ENCODE measurements at regions not wholly inside any gene's neighbourhood (a gene's known extent, or its start where the extent isn't known, plus 50 kb on each side); places are given as distances from the start of the nearest gene placed in this dataset.

DNA sequence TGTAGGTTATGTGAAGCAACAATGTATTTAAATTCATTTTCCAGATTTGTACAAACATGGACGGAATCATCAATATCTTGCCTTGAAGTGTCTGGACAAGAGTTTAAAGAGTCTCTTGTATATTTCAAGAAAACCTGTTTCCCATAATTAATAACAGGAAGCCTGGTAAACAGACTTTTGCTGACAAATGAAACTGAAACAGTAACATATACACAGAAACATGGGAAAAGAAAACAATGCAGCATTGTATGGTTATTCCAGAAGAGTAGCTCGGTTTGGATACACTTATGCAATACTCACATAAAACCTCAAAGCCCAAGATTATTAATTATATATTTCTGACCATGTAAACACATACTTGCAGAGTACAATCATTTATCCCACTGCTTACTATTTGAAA lies 265.5 kb downstream of the PTPRC start:
- Histone ChIP-seq H3K4me3 (ENCODE audit: low read depth in 1 of 2, low read length in 2 of 2) (no peak overlapping the region), H3K9me3 (ENCODE audit: low read length) (no peaks in the 10 kb centered on the region), H3K36me3 (ENCODE audit: insufficient read depth, low read length) (no peaks in the 10 kb centered on the region), H3K9ac (ENCODE audit: low read length) (no peak overlapping the region), H3K27ac (ENCODE audit: low read depth, low read length) (no peak overlapping the region), H3K4me1 (ENCODE audit: insufficient read depth, low read length) (no peaks in the 10 kb centered on the region), H3K27me3 (ENCODE audit: control insufficient read depth in 1 of 2, insufficient read depth in 2 of 2, low read length in 2 of 2) (no peaks in the 10 kb centered on the region)

DNA sequence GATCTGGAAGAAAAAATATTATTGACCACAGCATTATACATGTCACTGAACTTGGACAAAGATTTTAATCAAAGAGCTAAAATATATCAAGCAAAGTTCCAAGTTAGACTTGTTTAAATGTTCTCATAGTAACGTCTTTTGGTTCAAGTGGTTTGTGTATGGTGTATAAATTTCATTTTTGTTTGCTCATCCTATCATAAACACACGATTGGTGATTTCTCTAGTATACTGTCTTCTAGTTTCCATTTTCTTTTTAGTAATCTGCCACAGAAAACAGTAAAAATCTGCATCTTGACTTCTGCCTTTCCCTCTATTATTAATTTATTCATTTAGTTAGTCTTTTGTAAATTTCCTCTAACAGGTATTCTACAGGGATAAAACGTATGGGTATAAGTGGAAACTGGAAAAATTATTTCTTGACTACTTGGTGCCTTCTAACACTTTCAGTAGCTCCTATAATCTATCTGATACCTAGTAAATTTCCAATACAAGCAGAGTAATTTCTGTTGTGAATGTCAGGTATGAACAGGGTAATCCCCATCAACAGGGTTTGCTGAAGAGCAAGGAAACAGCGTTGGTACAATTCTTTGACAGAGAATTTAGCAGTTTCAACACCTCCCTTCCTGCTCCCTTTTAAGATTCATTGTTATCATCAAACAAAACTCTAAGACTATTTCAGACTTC lies 268.0 kb downstream of the PTPRC start:
- no peak overlapping the region for H3K4me3 ChIP-seq (ENCODE audit: low read depth in 1 of 2, low read length in 2 of 2)
- H3K27me3 ChIP-seq (ENCODE audit: control insufficient read depth in 1 of 2, insufficient read depth in 2 of 2, low read length in 2 of 2), result no peaks in the 10 kb centered on the region
- H3K27ac ChIP-seq (ENCODE audit: low read depth, low read length), result no peak overlapping the region
- no peak overlapping the region for H3K9ac ChIP-seq (ENCODE audit: low read length)
- no peaks in the 10 kb centered on the region for H3K9me3 ChIP-seq (ENCODE audit: low read length)
- no peaks in the 10 kb centered on the region for H3K4me1 ChIP-seq (ENCODE audit: insufficient read depth, low read length)
- no peaks in the 10 kb centered on the region for H3K36me3 ChIP-seq (ENCODE audit: insufficient read depth, low read length)

DNA sequence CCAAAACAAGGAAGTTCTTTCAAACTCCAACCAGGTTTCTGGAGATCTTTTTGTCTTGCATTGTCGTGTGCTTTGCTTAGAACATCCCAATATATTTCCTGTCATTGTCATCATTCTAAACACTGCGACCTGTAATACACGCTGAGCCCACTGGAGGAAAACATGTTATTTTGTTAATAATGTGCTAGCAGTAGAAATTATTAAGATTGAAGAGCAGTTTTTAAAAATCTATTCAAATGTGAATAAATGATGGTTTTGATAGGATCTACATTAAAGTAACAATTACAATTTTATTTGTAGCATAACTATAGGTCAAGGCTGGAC lies 268.5 kb downstream of the PTPRC start:
- Histone ChIP-seq H3K9me3 (ENCODE audit: low read length) (no peaks in the 10 kb centered on the region), H3K27me3 (ENCODE audit: control insufficient read depth in 1 of 2, insufficient read depth in 2 of 2, low read length in 2 of 2) (no peaks in the 10 kb centered on the region), H3K4me3 (ENCODE audit: low read depth in 1 of 2, low read length in 2 of 2) (no peak overlapping the region), H3K4me1 (ENCODE audit: insufficient read depth, low read length) (no peaks in the 10 kb centered on the region), H3K36me3 (ENCODE audit: insufficient read depth, low read length) (no peaks in the 10 kb centered on the region), H3K27ac (ENCODE audit: low read depth, low read length) (no peak overlapping the region), H3K9ac (ENCODE audit: low read length) (no peak overlapping the region)

DNA sequence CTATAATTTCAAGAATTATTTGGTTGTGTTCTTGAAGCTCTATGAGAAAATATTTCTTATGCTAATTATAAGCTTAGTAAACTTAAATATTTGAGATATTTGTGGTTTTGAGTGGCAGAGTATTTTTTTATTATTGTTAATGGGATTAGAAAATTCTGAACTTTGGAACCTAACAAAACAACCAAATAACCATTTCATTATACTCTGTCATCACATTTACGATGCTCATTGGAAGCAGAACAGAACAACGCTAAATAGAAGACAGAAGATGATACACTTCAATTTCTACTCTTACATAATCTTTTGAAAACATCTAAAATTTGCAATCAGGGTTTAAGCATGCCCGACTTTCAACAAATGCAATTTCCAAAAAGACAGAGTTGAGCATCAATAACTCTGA lies 270.2 kb downstream of the PTPRC start:
- H3K4me1 ChIP-seq (ENCODE audit: insufficient read depth, low read length), result no peaks in the 10 kb centered on the region
- no peak overlapping the region for H3K9ac ChIP-seq (ENCODE audit: low read length)
- no peaks in the 10 kb centered on the region for H3K36me3 ChIP-seq (ENCODE audit: insufficient read depth, low read length)
- H3K27ac ChIP-seq (ENCODE audit: low read depth, low read length), result no peak overlapping the region
- H3K4me3 ChIP-seq (ENCODE audit: low read depth in 1 of 2, low read length in 2 of 2), result no peak overlapping the region
- no peaks in the 10 kb centered on the region for H3K27me3 ChIP-seq (ENCODE audit: control insufficient read depth in 1 of 2, insufficient read depth in 2 of 2, low read length in 2 of 2)
- H3K9me3 ChIP-seq (ENCODE audit: low read length), result no peaks in the 10 kb centered on the region

DNA sequence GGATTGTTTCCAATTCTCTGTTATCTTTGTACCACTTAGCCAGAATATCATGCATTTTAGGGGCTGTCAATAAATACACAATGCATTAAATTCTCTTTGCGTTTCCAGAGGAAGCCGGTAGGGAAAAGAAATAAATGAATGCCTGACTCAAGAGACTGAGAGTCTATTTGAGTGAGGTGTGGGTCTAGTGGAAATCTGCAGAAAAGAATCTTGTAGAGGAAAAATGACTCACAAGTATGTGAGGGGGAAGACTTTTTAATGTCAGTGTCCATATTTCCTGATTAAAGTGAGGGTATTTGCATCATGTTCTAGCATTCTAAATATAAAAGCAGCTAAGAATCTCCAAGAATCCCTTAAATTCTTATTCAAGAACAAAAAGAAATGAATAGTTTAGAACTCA lies 271.1 kb downstream of the PTPRC start:
- no peaks in the 10 kb centered on the region for H3K27me3 ChIP-seq (ENCODE audit: control insufficient read depth in 1 of 2, insufficient read depth in 2 of 2, low read length in 2 of 2)
- H3K36me3 ChIP-seq (ENCODE audit: insufficient read depth, low read length), result no peaks in the 10 kb centered on the region
- no peak overlapping the region for H3K9ac ChIP-seq (ENCODE audit: low read length)
- H3K4me1 ChIP-seq (ENCODE audit: insufficient read depth, low read length), result no peaks in the 10 kb centered on the region
- H3K27ac ChIP-seq (ENCODE audit: low read depth, low read length), result no peak overlapping the region
- H3K9me3 ChIP-seq (ENCODE audit: low read length), result no peaks in the 10 kb centered on the region
- no peak overlapping the region for H3K4me3 ChIP-seq (ENCODE audit: low read depth in 1 of 2, low read length in 2 of 2)

DNA sequence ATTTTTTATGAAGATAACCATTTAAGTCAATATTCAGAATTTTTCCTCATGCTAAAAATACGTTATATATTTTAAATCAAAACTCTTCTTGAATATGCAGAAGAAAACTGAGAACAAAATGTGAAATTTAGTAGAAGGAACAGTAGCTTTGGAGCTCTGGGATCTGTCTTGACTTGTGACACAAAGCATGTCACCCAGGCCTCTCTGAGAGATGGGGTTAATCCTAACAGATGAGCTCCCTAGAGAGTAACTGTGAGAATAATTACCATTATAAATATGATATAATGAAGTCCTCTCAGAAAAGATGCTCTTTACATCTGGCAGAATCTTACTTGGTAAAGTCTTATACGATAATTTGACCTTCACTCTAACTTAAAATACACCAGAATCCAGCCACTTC lies 272.0 kb downstream of the PTPRC start:
- Histone ChIP-seq H3K27ac (ENCODE audit: low read depth, low read length) (no peak overlapping the region), H3K36me3 (ENCODE audit: insufficient read depth, low read length) (no peaks in the 10 kb centered on the region), H3K4me3 (ENCODE audit: low read depth in 1 of 2, low read length in 2 of 2) (no peak overlapping the region), H3K9me3 (ENCODE audit: low read length) (no peaks in the 10 kb centered on the region), H3K9ac (ENCODE audit: low read length) (no peak overlapping the region), H3K4me1 (ENCODE audit: insufficient read depth, low read length) (no peaks in the 10 kb centered on the region), H3K27me3 (ENCODE audit: control insufficient read depth in 1 of 2, insufficient read depth in 2 of 2, low read length in 2 of 2) (no peaks in the 10 kb centered on the region)

DNA sequence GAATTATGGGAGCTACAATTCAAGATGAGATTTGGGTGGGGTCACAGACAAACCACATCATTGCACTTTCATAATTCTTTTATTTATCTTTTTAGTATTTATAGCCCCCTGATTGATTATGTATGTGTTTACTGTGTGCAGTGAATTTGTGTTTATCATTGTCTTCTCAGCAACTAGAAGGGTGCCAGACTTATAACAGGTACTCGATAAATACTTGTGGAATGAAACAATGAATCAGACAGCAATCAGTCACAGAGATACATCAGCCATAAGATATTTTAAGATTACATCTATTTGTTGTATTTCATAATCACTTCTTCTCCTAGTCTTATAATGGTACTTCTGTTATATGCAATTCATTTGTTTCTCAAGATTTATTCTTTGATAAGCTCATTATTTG lies 273.2 kb downstream of the PTPRC start:
- Histone ChIP-seq H3K4me1 (ENCODE audit: insufficient read depth, low read length) (no peaks in the 10 kb centered on the region), H3K27ac (ENCODE audit: low read depth, low read length) (no peak overlapping the region), H3K36me3 (ENCODE audit: insufficient read depth, low read length) (no peaks in the 10 kb centered on the region), H3K9me3 (ENCODE audit: low read length) (no peaks in the 10 kb centered on the region), H3K27me3 (ENCODE audit: control insufficient read depth in 1 of 2, insufficient read depth in 2 of 2, low read length in 2 of 2) (no peaks in the 10 kb centered on the region), H3K9ac (ENCODE audit: low read length) (no peak overlapping the region), H3K4me3 (ENCODE audit: low read depth in 1 of 2, low read length in 2 of 2) (no peak overlapping the region)

DNA sequence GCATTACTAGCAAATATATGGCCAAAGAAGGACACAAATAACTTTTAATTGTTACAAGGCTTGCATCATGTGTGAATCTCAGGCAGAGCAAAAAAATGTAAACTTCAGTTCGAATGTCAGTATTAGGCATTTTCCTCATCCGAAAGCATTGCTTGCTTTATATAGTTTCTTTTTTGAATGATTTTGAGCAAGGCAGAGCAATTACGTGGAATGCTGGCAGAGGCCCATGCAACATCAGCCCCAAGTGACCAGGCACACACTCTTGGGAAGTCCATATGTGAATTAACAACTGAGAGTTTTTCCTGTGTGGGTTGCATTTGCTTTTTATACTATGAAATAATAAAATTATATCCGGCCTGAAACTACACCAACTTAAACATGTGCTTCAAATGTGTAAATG lies 274.8 kb downstream of the PTPRC start:
- Histone ChIP-seq H3K4me1 (ENCODE audit: insufficient read depth, low read length) (no peaks in the 10 kb centered on the region), H3K27ac (ENCODE audit: low read depth, low read length) (no peak overlapping the region), H3K4me3 (ENCODE audit: low read depth in 1 of 2, low read length in 2 of 2) (no peak overlapping the region), H3K27me3 (ENCODE audit: control insufficient read depth in 1 of 2, insufficient read depth in 2 of 2, low read length in 2 of 2) (no peaks in the 10 kb centered on the region), H3K36me3 (ENCODE audit: insufficient read depth, low read length) (no peaks in the 10 kb centered on the region), H3K9ac (ENCODE audit: low read length) (no peak overlapping the region), H3K9me3 (ENCODE audit: low read length) (no peaks in the 10 kb centered on the region)

DNA sequence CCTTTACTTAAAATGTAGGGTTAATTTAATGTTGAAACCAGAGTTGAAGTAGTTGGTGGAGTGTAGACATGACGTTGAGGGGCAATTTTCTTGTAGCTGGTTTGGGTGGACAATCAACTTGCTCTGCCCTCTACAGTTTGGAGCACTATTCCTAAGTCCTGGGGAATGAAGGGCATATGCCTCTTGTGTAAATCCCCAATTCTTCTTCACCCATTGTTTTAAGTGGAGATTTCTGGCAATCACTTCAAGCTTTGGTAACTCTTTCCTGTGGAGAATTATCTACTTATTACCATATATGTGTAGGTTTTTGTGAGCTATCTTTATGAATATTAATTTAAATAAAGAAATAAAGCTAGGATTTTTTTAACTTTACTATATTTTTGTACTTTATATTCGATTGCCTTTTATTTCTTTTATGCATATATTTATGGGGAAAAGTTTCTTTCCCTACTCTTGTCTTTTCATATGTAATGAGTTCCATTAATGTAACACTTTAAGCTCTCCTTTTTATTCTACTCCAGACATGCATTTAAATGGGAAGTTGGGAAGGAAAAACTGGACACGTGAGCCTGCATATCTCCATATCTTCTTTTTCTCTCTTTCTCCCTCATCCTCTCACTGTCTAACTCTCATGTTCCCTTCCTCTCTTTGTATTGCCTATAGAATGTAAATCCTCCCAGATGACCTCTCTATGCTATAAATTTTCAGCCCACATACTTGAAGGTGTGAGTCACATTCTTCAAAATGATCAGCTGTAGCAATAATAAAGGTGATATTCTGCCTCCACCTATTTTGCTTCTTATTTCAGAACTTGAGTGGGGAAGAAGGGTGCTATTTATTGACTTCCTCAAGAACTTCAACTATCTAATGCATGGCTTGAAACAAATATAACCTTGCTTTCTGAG lies 276.7 kb downstream of the PTPRC start:
- H3K4me1 ChIP-seq (ENCODE audit: insufficient read depth, low read length), result no peaks in the 10 kb centered on the region

DNA sequence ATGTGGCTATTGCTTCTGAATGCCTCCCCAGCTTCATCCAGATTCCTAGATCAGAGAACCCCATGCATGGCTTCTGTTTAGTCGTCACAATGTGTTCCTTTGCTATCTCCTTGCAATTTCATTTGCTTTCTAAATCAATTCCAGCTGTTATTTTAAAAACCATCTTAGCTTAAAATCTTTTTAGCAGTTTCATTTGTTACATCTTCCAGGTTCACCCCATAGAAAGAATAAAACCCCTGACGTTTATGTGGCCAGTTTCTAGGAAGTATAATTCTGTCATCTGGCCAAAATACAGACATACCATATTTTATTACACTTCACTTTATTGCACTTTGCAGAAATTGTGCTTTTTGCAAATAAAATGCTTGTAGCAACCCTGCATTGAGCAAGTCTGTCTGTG lies 278.4 kb downstream of the PTPRC start:
- Histone ChIP-seq H3K27ac (ENCODE audit: low read depth, low read length) (no peak overlapping the region), H3K36me3 (ENCODE audit: insufficient read depth, low read length) (no peaks in the 10 kb centered on the region), H3K27me3 (ENCODE audit: control insufficient read depth in 1 of 2, insufficient read depth in 2 of 2, low read length in 2 of 2) (no peaks in the 10 kb centered on the region), H3K4me3 (ENCODE audit: low read depth in 1 of 2, low read length in 2 of 2) (no peak overlapping the region), H3K4me1 (ENCODE audit: insufficient read depth, low read length) (no peaks in the 10 kb centered on the region), H3K9ac (ENCODE audit: low read length) (no peak overlapping the region), H3K9me3 (ENCODE audit: low read length) (no peaks in the 10 kb centered on the region)

More for the DNA sequence above, 276.7 kb downstream of the PTPRC start:
- no peak overlapping the region for H3K4me3 ChIP-seq (ENCODE audit: low read depth in 1 of 2, low read length in 2 of 2)
- no peaks in the 10 kb centered on the region for H3K36me3 ChIP-seq (ENCODE audit: insufficient read depth, low read length)
- no peaks in the 10 kb centered on the region for H3K9me3 ChIP-seq (ENCODE audit: low read length)
- H3K27ac ChIP-seq (ENCODE audit: low read depth, low read length), result no peak overlapping the region
- no peak overlapping the region for H3K9ac ChIP-seq (ENCODE audit: low read length)
- no peaks in the 10 kb centered on the region for H3K27me3 ChIP-seq (ENCODE audit: control insufficient read depth in 1 of 2, insufficient read depth in 2 of 2, low read length in 2 of 2)

DNA sequence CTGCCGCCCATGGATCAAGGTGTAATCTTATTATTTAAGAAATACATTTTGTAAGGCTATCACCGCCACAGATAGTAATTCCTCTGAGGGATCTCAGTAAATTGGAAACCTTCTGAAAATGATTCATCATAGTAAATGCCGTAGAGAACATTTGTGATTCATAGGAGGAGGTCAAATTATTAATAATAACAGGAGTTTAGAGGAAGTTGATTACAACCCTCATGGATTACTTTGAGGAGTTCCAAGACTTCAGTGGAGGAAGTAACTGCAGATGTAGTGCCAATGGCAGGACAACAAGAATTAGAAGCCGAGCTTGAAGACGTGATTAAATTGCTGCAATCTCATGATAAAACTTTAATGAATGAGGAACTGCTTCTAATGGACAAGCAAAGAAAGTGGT lies 280.1 kb downstream of the PTPRC start:
- Histone ChIP-seq H3K4me3 (ENCODE audit: low read depth in 1 of 2, low read length in 2 of 2) (no peak overlapping the region), H3K27me3 (ENCODE audit: control insufficient read depth in 1 of 2, insufficient read depth in 2 of 2, low read length in 2 of 2) (no peaks in the 10 kb centered on the region), H3K27ac (ENCODE audit: low read depth, low read length) (no peak overlapping the region), H3K36me3 (ENCODE audit: insufficient read depth, low read length) (no peaks in the 10 kb centered on the region), H3K4me1 (ENCODE audit: insufficient read depth, low read length) (no peaks in the 10 kb centered on the region), H3K9ac (ENCODE audit: low read length) (no peak overlapping the region), H3K9me3 (ENCODE audit: low read length) (no peaks in the 10 kb centered on the region)

Data from muscle layer of colon (tissue), 2 donors.